ENCODE measurements at regions not wholly inside any gene's neighbourhood (a gene's known extent, or its start where the extent isn't known, plus 50 kb on each side); places are given as distances from the start of the nearest gene placed in this dataset.
"Not testable (repeated sequence)": the region's sequence is repeated elsewhere in the genome, so short reads cannot be mapped to it uniquely, and the experiment has no call there.

- Mint-ChIP-seq H3K27ac (no peak overlapping the region), H3K4me1 (ENCODE audit: low read depth) (no peaks in the 10 kb centered on the region), H3K27me3 (ENCODE audit: low read depth) (no peaks in the 10 kb centered on the region), H3K4me3 (ENCODE audit: low read depth) (no peak overlapping the region), H3K9me3 (peaks cover 20% of the 10 kb centered on the region), H3K36me3 (ENCODE audit: low read depth) (no peaks in the 10 kb centered on the region)
- intact Hi-C loops (cut with micrococcal nuclease), result no loop called here
- no peak for DNase-seq (ENCODE audit: low spot score)
Observed at GRCh38 chr12:84036912-84037311, 875.7 kb downstream of the SLC6A15 start.

DNA sequence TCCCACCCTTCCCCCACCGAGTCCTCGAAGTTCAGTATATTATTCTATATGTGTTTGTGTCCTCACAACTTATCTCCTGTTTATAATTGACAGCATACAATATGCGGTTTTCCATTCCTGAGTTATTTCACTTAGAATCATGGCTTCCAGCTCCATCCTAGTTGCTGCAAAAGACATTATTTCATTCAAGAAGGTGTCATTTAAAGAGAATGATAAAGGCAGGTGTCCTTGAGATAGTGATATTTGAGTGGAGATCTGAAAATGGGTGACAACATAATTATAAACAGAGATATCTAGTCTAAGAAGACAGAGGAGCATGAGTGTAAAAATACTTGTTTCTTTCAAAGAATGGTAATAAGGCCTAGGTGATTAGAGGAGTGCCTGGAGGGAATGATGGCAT lies 876.8 kb downstream of the SLC6A15 start:
- peaks cover 23% of the 10 kb centered on the region for H3K9me3 Mint-ChIP-seq
- no peaks in the 10 kb centered on the region for H3K27me3 Mint-ChIP-seq (ENCODE audit: low read depth)
- H3K4me1 Mint-ChIP-seq (ENCODE audit: low read depth), result no peaks in the 10 kb centered on the region
- H3K4me3 Mint-ChIP-seq (ENCODE audit: low read depth), result no peak overlapping the region
- no peaks in the 10 kb centered on the region for H3K36me3 Mint-ChIP-seq (ENCODE audit: low read depth)
- H3K27ac Mint-ChIP-seq, result no peak overlapping the region
- DNase-seq (ENCODE audit: low spot score), result no peak
- intact Hi-C loops (cut with micrococcal nuclease), result no loop called here

DNA sequence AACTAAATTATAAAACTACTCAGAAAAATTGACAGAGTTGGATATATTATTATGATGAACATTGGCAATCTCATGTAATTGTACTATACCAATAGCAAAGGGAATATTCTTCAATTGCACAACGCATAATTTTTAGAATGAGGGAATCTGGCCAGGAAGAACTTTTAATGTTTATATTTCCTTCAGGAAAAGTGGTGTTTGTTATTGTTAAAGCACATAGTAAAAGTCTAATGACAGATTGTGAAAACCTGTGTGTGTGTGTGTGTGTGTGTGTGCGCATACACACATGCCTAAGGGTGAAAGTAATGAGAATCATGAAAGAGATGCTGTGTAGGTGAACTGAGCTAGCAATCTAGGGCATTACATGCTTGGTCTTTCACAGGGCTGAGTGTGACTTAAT lies 877.7 kb downstream of the SLC6A15 start:
- Mint-ChIP-seq H3K27me3 (ENCODE audit: low read depth) (no peaks in the 10 kb centered on the region), H3K9me3 (peaks cover 23% of the 10 kb centered on the region), H3K4me3 (ENCODE audit: low read depth) (no peak overlapping the region), H3K4me1 (ENCODE audit: low read depth) (no peaks in the 10 kb centered on the region), H3K27ac (no peak overlapping the region), H3K36me3 (ENCODE audit: low read depth) (no peaks in the 10 kb centered on the region)
- intact Hi-C loops (cut with micrococcal nuclease), result no loop called here
- DNase-seq (ENCODE audit: low spot score), result no peak

DNA sequence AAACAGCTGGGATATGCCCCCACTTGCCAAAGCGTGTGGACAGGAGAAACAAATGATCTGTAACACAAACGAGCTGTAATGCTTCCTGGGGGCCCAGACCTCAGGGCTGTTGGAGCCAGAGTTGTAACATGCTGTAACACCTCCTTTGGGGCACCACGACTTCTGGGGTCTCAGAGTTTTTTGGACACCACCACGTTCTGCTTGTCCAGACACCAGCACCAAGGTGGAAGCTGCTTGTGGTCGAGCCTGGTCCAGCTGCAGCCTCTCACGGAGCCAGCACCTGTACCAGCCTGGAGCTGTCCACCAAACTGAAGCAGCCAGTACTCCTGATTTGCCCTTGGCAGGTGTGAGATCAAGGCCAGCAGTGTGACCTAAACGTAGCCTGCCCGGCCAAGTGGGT lies 879.4 kb downstream of the SLC6A15 start:
- intact Hi-C loops (cut with micrococcal nuclease), result no loop called here
- H3K27me3 Mint-ChIP-seq (ENCODE audit: low read depth), result no peaks in the 10 kb centered on the region
- no peaks in the 10 kb centered on the region for H3K36me3 Mint-ChIP-seq (ENCODE audit: low read depth)
- H3K9me3 Mint-ChIP-seq, result peaks cover 23% of the 10 kb centered on the region
- H3K4me3 Mint-ChIP-seq (ENCODE audit: low read depth), result no peak overlapping the region
- H3K27ac Mint-ChIP-seq, result no peak overlapping the region
- H3K4me1 Mint-ChIP-seq (ENCODE audit: low read depth), result no peaks in the 10 kb centered on the region
- no peak for DNase-seq (ENCODE audit: low spot score)

DNA sequence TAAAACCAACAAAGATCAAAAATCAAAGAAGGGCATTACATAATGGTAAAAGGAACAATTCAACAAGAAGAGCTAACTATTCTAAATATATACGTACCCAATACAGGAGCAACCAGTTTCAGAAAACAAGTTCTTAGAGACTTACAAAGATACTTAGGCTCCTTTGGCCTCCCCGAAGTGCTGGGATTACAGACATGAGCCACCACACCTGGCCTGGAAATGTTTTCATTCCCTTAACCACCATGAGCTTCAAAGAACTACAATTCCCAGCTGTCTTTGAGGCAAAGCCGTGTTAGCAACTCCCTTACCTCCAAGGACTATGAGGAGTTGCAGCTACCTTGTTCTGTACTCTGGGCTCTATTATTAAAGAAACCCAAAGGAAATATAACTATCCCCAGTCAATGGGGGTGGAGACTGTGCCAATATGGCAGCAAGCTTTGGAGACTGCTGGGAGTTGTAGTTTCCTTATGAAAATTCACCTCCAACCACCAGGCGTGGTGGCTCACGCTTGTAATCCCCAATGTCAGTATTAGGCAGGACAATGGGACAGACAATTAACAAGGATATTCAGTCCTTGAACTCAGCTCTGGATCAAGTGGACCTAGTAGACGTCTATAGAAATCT lies 893.9 kb downstream of the SLC6A15 start:
- H3K9me3 Mint-ChIP-seq, result peaks cover 43% of the 10 kb centered on the region
- DNase-seq (ENCODE audit: low spot score); H3K27me3 Mint-ChIP-seq (ENCODE audit: low read depth); H3K4me1 Mint-ChIP-seq (ENCODE audit: low read depth); H3K4me3 Mint-ChIP-seq (ENCODE audit: low read depth); H3K27ac Mint-ChIP-seq; H3K36me3 Mint-ChIP-seq (ENCODE audit: low read depth); intact Hi-C loops (cut with micrococcal nuclease): not testable (repeated sequence)

DNA sequence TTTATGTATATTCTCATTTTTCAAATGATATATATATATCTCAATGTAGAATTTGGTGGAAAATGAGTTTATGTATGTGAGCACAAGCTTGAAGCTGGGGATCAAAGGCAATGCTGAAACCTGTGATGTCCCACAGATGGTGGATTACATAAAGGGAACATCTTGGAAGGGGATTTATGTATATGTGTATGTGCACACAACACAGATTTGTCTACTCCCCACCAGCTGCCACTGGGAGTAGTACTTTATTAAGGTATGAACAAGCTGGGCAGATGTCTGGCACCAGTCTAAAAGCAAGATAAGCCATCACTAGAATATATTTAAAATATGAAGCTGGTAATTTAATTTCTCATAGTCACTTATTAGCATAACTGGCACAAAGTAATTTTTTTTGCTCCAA lies 895.6 kb downstream of the SLC6A15 start:
- no peaks in the 10 kb centered on the region for H3K36me3 Mint-ChIP-seq (ENCODE audit: low read depth)
- H3K4me3 Mint-ChIP-seq (ENCODE audit: low read depth), result no peak overlapping the region
- H3K27ac Mint-ChIP-seq, result no peak overlapping the region
- intact Hi-C loops (cut with micrococcal nuclease), result no loop called here
- H3K27me3 Mint-ChIP-seq (ENCODE audit: low read depth), result no peaks in the 10 kb centered on the region
- no peaks in the 10 kb centered on the region for H3K4me1 Mint-ChIP-seq (ENCODE audit: low read depth)
- no peak for DNase-seq (ENCODE audit: low spot score)
- peaks cover 56% of the 10 kb centered on the region for H3K9me3 Mint-ChIP-seq

DNA sequence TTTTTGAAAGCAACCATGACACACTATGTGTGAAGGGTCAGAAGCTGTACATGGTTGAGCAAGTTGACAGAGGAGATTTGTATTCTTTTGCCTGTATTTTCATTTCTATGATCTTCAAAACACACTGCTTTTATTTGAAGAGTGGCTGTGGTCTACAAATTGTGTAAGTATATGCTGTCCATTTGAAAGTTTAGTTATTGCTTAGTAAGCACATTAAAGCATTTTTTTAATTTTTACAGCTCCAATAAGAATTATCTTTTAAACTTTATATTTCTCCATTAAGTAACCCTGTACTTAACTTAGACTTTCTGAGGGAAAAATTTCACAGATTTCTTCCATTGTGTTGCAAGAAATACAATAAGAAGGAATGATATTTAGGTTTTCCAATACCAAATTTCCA lies 915.2 kb downstream of the SLC6A15 start:
- no peaks in the 10 kb centered on the region for H3K27me3 Mint-ChIP-seq (ENCODE audit: low read depth)
- H3K4me3 Mint-ChIP-seq (ENCODE audit: low read depth), result no peak overlapping the region
- intact Hi-C loops (cut with micrococcal nuclease), result no loop called here

GRCh38 chr12:83996671-83997070 lies 915.9 kb downstream of the SLC6A15 start:
- no peak for DNase-seq (ENCODE audit: low spot score)
- Mint-ChIP-seq H3K4me3 (ENCODE audit: low read depth) (no peak overlapping the region), H3K27ac (no peak overlapping the region), H3K36me3 (ENCODE audit: low read depth) (no peaks in the 10 kb centered on the region), H3K4me1 (ENCODE audit: low read depth) (no peaks in the 10 kb centered on the region), H3K9me3 (peaks cover 26% of the 10 kb centered on the region), H3K27me3 (ENCODE audit: low read depth) (no peaks in the 10 kb centered on the region)
- intact Hi-C loops (cut with micrococcal nuclease), result no loop called here

More for the DNA sequence above, 915.2 kb downstream of the SLC6A15 start:
- Mint-ChIP-seq H3K36me3 (ENCODE audit: low read depth) (no peaks in the 10 kb centered on the region), H3K27ac (no peak overlapping the region), H3K9me3 (peaks cover 26% of the 10 kb centered on the region), H3K4me1 (ENCODE audit: low read depth) (no peaks in the 10 kb centered on the region)
- DNase-seq (ENCODE audit: low spot score), result no peak

DNA sequence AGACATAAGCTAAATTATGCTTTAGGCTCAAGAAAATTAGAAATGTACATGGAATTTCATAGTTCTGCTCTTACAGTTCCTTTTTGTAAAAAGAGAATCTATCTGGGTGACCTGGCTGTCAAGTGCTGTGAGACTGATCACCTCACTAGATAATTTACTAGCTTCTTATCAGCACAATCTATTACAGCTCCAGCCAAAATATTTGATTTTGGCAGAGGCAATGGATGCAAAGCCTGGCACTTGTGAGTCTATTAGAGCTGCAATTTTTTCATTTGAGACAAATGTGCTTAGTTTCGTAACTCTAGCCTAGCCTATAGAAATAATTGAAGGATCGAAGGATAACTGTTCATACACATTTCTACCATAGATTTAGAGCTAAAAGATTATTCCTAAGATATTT lies 927.5 kb downstream of the SLC6A15 start:
- Mint-ChIP-seq H3K9me3 (no peaks in the 10 kb centered on the region), H3K4me3 (ENCODE audit: low read depth) (no peak overlapping the region)

DNA sequence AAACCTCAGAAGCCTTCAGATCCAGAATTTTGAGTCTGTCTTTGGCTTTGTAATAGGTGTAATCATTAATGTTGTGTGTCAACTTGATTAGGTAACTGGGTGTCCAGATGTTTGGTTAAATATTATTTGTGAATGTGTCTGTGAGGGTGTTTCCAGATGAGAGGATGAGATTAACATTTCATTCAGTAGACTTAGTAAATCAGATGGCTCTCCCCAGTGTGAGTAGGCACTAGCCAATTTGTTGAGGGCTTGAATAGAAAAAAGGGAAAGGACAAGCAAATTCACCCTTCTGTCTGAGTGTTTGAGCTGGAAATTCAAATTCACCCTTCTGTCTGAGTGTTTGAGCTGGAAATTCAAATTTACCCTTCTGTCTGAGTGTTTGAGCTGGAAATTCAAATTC lies 932.2 kb downstream of the SLC6A15 start:
- no peak for DNase-seq (ENCODE audit: low spot score)
- Mint-ChIP-seq H3K9me3 (no peaks in the 10 kb centered on the region), H3K36me3 (ENCODE audit: low read depth) (no peaks in the 10 kb centered on the region), H3K27ac (no peak overlapping the region), H3K4me3 (ENCODE audit: low read depth) (no peak overlapping the region), H3K4me1 (ENCODE audit: low read depth) (no peaks in the 10 kb centered on the region), H3K27me3 (ENCODE audit: low read depth) (no peaks in the 10 kb centered on the region)
- intact Hi-C loops (cut with micrococcal nuclease), result no loop called here

More for the DNA sequence above, 927.5 kb downstream of the SLC6A15 start:
- H3K27ac Mint-ChIP-seq, result no peak overlapping the region
- DNase-seq (ENCODE audit: low spot score), result no peak
- H3K4me1 Mint-ChIP-seq (ENCODE audit: low read depth), result no peaks in the 10 kb centered on the region
- intact Hi-C loops (cut with micrococcal nuclease), result no loop called here
- H3K27me3 Mint-ChIP-seq (ENCODE audit: low read depth), result no peaks in the 10 kb centered on the region
- no peaks in the 10 kb centered on the region for H3K36me3 Mint-ChIP-seq (ENCODE audit: low read depth)

DNA sequence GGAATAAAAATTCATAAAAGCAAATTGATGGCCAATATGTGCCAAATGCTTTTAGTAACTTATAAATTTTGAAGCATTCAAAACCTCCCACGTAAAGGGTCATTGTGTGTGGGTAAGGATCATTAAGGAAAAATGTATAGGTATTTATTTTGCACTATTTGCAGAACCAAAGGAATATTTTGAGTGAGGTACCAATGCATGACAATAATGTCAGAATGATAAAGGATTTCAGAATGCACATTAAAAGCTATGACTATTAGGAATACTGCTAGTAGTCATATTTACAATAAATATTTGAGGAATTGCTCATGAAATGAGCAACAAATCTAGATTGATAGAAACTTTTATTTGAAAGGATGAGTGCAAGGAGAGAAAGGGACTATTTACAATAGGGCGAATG lies 932.8 kb downstream of the SLC6A15 start:
- no peaks in the 10 kb centered on the region for H3K27me3 Mint-ChIP-seq (ENCODE audit: low read depth)
- DNase-seq (ENCODE audit: low spot score), result no peak
- no peaks in the 10 kb centered on the region for H3K9me3 Mint-ChIP-seq
- H3K27ac Mint-ChIP-seq, result no peak overlapping the region
- intact Hi-C loops (cut with micrococcal nuclease), result no loop called here
- H3K4me1 Mint-ChIP-seq (ENCODE audit: low read depth), result no peaks in the 10 kb centered on the region
- no peak overlapping the region for H3K4me3 Mint-ChIP-seq (ENCODE audit: low read depth)
- H3K36me3 Mint-ChIP-seq (ENCODE audit: low read depth), result no peaks in the 10 kb centered on the region

DNA sequence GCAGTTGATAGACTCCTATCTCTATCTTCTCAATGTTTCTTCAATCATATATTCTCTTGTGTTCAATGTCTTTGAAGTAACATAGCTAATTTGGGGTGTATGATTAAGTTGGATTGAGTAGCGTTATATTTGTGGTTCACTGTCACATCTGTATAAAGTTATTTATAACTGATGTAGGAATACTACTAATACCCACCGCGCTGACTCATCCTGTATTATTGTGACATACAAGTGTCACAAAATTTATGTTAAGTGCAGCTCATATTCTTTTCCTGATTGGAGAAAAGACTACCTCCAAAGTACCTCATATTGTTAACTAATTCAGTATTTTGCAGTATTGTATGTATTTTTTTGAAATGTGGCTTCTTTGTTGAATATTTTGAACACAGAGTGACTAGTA lies 940.8 kb downstream of the SLC6A15 start:
- DNase-seq (ENCODE audit: low spot score), result no peak
- Mint-ChIP-seq H3K9me3 (peaks cover 4% of the 10 kb centered on the region), H3K27ac (no peak overlapping the region), H3K36me3 (ENCODE audit: low read depth) (no peaks in the 10 kb centered on the region), H3K27me3 (ENCODE audit: low read depth) (no peaks in the 10 kb centered on the region), H3K4me1 (ENCODE audit: low read depth) (no peaks in the 10 kb centered on the region), H3K4me3 (ENCODE audit: low read depth) (no peak overlapping the region)
- intact Hi-C loops (cut with micrococcal nuclease), result no loop called here

GRCh38 chr12:83960767-83961166 lies 951.8 kb downstream of the SLC6A15 start:
- no peak for DNase-seq (ENCODE audit: low spot score)
- Mint-ChIP-seq H3K27me3 (ENCODE audit: low read depth) (no peaks in the 10 kb centered on the region), H3K27ac (no peak overlapping the region), H3K9me3 (peaks cover 9% of the 10 kb centered on the region), H3K4me3 (ENCODE audit: low read depth) (no peak overlapping the region), H3K4me1 (ENCODE audit: low read depth) (no peaks in the 10 kb centered on the region), H3K36me3 (ENCODE audit: low read depth) (no peaks in the 10 kb centered on the region)
- intact Hi-C loops (cut with micrococcal nuclease), result no loop called here

DNA sequence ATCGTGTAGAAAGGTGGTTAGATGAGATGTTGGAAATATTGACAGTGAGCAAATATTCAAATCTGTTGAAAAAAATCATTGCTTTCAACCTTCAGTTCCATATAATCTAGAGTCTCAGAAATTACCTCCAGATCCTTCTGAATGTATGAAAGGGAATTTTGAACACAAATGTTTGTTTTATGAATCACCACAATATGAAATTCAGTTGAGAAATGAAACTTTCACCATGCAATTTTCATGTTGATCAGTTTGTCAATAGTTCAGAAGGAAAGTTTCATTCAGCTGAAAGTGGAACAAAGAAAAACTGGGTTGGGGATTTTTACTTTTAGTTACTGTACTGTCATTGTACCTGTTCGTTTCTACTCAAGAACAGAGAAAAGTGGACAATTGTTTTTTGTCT lies 953.6 kb downstream of the SLC6A15 start:
- Mint-ChIP-seq H3K4me3 (ENCODE audit: low read depth) (no peak overlapping the region), H3K4me1 (ENCODE audit: low read depth) (no peaks in the 10 kb centered on the region), H3K27ac (no peak overlapping the region), H3K27me3 (ENCODE audit: low read depth) (no peaks in the 10 kb centered on the region), H3K36me3 (ENCODE audit: low read depth) (no peaks in the 10 kb centered on the region), H3K9me3 (peaks cover 4% of the 10 kb centered on the region)
- intact Hi-C loops (cut with micrococcal nuclease), result no loop called here
- no peak for DNase-seq (ENCODE audit: low spot score)

Measured in activated T-helper 2 cell treated with anti-CD3 and anti-CD28 coated beads, Interferon-gamma antibody, Interleukin-2, Interleukin-4, amounts not matched to agents 10 μg/mL and 5 μg/mL and 100 μg/mL, durations not matched to agents 14 hours and 24 hours and 36 hours (primary cell).